RWPE1 (cell line): ENCODE measurements at regions not wholly inside any gene's neighbourhood (a gene's known extent, or its start where the extent isn't known, plus 50 kb on each side); places are given as distances from the start of the nearest gene placed in this dataset.

Source experiments
- CTCF ChIA-PET: fragments of 350-600 bp; sonication (Branson Sonifier 250); formaldehyde crosslinking; extraction: SDS; loops from one replicate; lab custom pipeline; 2021; lab: Yijun Ruan, JAX
- POLR2A ChIA-PET: fragments of 400-600 bp; formaldehyde crosslinking; extraction: SDS; loops from one replicate; lab custom pipeline; 2020; ENCODE audit warnings: antibody characterized with exemption; ENCODE audit not compliant: low non-redundant PET; lab: Yijun Ruan, JAX
- DNase-seq: peaks from one replicate; pipeline ENCODE4 v3.0.0; 2012; ENCODE audit warnings: low spot score
- H3K27ac ChIP-seq: fragments of 450-650 bp; 2 replicates; pipeline ENCODE4 v1.5.1; 2017
- CTCF ChIP-seq: fragments of 450-650 bp; conservative IDR thresholded peaks from 2 replicates; pipeline ENCODE4 v1.5.1; 2017; ENCODE audit warnings: low read depth, mild to moderate bottlenecking

DNA sequence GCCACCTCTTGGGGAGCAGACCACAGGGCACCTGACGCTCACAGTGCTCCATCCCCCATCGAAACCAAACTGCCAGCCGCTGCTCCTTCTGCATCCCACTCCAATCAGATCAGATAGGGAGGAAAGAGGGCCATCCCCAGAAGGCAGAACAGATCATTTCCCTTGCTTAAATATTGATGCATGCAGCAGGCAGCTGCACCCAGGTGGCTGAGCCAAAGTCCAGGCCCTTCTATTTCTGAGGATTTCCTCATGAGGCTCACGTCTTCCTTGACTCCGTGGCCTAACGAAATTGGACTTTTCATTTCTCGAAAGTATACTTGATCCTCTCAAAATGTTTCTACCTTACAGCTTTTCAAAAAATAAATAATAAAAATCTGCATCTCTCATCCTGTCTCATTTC lies 239.2 kb downstream of the ATG4C start:
- ChIA-PET POLR2A (no interaction called here), CTCF (no interaction called here)
- no peak for TF ChIP-seq CTCF

DNA sequence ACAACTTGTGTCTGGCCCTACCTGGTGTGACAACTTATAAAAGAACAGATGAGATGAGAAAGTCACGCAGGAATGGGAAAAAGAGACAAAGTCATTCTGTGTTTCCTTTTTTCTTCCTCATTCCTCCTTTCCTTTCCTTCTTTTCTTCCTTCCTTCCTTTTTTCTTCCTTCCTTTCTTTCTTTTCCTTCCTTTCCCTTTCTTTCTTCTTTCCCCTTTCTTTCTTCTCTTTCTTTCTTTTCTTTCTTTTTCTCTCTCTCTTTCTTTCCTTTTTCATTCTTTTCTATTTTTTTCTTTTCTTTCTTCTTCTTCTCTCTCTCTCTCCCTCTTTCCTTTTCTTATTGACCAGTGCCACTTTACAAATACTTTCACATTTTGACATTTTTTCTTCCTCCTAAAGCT lies 239.7 kb downstream of the ATG4C start:
- no peak for TF ChIP-seq CTCF
- ChIA-PET POLR2A (no interaction called here), CTCF (interaction anchor here (0.6 kb wide), 2 partner anchors 15 to 45 kb away, joined by 6 read pairs; no protein-coding TSS in a partner anchor)
- no peak for DNase-seq
- no peak overlapping the region for H3K27ac ChIP-seq

More for the DNA sequence above, 239.2 kb downstream of the ATG4C start:
- no peak for DNase-seq
- no peak overlapping the region for H3K27ac ChIP-seq

DNA sequence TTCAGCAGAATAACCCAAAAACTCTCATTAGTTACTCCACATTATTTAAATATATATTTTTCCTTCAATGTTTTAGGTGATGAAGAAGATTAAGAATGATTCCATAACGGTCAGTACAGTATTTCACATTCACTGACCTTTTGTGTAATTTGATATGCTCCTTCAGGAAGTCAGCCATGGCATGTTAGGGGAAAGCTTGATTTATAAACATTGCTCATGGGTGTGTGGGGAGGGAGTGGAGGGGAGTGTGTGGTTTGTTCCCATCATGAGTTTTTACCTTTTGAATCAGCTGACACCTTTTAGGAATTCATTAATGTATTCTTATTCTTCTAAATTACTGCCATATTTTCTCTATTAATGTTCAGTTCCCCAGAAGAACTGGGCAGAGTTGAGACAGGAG lies 240.2 kb downstream of the ATG4C start:
- CTCF ChIA-PET = interaction anchor here (0.6 kb wide), 2 partner anchors 16 to 45 kb away, joined by 6 read pairs; no protein-coding TSS in a partner anchor
- no peak overlapping the region for H3K27ac ChIP-seq
- DNase-seq = no peak
- POLR2A ChIA-PET = no interaction called here
- TF ChIP-seq CTCF = no peak

DNA sequence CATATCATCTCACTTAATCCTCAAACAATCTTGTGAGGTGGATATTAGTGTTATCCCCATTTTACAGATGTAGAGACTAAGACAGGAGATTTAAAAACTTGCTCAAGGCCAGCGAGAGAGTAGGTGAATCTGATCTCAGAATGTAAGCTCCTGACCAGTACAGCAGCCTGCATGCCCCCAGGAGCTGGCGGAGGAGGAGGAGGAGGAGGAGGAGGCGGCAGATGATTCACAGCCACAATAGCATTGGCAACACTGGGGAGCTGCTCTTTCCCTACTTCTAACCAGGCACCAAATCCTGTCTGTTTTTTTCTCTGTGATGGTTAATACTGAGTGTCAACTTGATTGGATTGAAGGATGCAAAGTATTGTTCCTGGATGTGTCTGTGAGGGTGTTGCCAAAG lies 243.2 kb downstream of the ATG4C start:
- CTCF ChIA-PET = interaction anchor here (0.8 kb wide), 1 partner anchor 143 kb away, joined by 3 read pairs; no protein-coding TSS in a partner anchor
- no peak for TF ChIP-seq CTCF
- POLR2A ChIA-PET = no interaction called here
- H3K27ac ChIP-seq = no peak overlapping the region
- no peak for DNase-seq

GRCh38 chr1:63032171-63032570 lies 248.2 kb downstream of the ATG4C start:
- ChIA-PET POLR2A (no interaction called here), CTCF (no interaction called here)
- no peak for DNase-seq
- no peak overlapping the region for H3K27ac ChIP-seq
- no peak for TF ChIP-seq CTCF

DNA sequence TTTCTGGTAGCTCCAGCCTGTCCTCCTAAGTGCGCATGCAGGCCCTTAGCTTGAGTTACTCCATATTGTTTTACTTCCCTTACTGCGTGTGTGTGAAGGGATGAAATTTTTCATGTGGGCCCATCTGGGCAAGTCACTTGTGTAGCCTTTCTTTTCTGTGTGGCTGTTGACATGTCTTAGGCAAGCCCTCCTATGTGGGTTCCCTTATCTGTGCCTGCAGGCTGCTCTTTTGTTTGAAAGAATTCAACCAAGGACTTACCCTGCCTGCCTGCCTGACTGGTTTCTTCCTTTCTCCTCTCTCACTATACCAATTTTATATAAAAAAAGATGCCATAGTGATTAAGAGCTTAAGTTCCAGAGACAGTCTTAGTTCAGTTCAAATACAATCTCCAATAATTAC lies 249.3 kb downstream of the ATG4C start:
- ChIA-PET POLR2A (no interaction called here), CTCF (no interaction called here)
- DNase-seq = no peak
- TF ChIP-seq CTCF = no peak
- H3K27ac ChIP-seq = no peak overlapping the region
